ENCODE measurements at regions not wholly inside any gene's neighbourhood (a gene's known extent, or its start where the extent isn't known, plus 50 kb on each side); places are given as distances from the start of the nearest gene placed in this dataset.

DNA sequence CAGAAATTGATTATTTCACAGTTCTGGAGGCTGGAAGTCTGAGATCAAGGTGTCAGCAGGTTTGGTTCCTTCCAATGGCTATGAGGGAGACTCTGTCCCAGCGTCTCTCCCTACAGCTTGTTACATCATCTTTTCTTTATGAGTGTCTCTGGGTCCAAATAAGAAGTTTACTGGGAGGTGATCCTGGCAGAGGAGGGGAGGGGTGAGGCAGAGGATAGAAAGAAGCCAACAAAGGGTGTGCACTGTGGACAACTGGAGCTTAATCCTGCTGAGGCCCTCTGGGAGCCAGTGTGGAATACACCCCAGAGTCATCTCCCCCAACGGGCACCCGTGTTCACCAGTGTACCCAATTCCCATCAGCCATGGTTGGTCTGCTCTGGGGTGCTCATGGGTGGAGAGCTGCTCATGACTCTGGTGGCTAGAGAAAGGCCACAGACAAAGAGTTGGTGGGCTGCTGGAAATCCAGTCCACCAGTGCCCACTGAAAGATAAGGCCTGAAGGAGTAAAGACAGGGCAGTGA lies 57.5 kb upstream of the CTLA4 start:
- Mint-ChIP-seq H3K27ac (ENCODE audit: unreplicated experiment) (peak overlapping the region; percentile 98), H3K4me3 (ENCODE audit: low read depth, unreplicated experiment) (no peak overlapping the region), H3K27me3 (ENCODE audit: unreplicated experiment) (no peaks in the 10 kb centered on the region), H3K9me3 (ENCODE audit: low read depth, unreplicated experiment) (peaks cover 2% of the 10 kb centered on the region), H3K36me3 (ENCODE audit: insufficient read depth, unreplicated experiment) (peaks cover 36% of the 10 kb centered on the region), H3K4me1 (ENCODE audit: low read depth, unreplicated experiment) (peaks cover 95% of the 10 kb centered on the region)
- CTCF ChIA-PET: no interaction called here
- DNase-seq: no peak
- intact Hi-C loops (cut with micrococcal nuclease; ENCODE audit: unreplicated experiment): loop anchor here (5.0 to 10.0 kb wide), 2 partner anchors 278 to 1225 kb away; no protein-coding TSS in a partner anchor
- BruUV-seq (replicated peaks): no TSS peak
- TF ChIP-seq, protein P1, sequence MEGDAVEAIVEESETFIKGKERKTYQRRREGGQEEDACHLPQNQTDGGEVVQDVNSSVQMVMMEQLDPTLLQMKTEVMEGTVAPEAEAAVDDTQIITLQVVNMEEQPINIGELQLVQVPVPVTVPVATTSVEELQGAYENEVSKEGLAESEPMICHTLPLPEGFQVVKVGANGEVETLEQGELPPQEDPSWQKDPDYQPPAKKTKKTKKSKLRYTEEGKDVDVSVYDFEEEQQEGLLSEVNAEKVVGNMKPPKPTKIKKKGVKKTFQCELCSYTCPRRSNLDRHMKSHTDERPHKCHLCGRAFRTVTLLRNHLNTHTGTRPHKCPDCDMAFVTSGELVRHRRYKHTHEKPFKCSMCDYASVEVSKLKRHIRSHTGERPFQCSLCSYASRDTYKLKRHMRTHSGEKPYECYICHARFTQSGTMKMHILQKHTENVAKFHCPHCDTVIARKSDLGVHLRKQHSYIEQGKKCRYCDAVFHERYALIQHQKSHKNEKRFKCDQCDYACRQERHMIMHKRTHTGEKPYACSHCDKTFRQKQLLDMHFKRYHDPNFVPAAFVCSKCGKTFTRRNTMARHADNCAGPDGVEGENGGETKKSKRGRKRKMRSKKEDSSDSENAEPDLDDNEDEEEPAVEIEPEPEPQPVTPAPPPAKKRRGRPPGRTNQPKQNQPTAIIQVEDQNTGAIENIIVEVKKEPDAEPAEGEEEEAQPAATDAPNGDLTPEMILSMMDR (IDR thresholded peaks at IDR 0.05; ENCODE audit: unreplicated experiment): no peak

DNA sequence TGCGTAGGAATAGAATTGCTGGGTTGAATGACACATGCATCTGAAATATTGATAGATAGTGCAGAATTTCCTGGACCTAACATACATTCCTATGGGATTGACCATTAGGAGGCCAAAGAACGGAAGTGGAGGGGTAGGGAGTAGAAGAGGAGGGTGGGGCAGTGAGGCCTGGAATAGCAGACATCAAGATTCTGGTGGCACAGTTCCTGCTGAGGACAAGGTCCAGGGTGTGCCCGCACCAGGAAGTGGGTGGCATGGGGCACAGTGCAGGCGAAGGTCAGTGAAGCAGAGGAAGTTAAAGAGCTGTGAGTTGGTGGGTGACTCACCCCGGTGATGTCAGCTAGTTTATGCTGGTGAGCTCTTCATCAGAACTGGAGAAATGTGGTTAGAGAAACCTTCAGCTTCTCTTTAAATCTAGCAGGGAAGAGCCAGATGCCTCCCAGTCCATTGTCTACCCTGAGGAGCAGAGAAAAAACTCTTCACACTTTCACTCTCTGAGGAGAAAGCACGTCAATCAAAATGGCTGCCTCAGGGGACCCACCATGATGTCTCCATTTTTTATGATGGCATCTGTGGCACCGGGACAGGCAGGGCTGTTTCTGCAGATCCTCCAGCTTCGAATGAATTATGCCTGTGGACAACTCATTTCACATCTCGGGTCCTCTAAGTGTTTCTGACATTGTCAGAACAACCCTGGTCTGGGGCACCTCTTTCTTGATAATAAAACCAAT lies 55.9 kb upstream of the CTLA4 start:
- intact Hi-C loops (cut with micrococcal nuclease; ENCODE audit: unreplicated experiment): loop anchor here (1.0 to 10.0 kb wide), 3 partner anchors 126 to 1227 kb away; no protein-coding TSS in a partner anchor
- Mint-ChIP-seq H3K27me3 (ENCODE audit: unreplicated experiment) (no peaks in the 10 kb centered on the region), H3K4me1 (ENCODE audit: low read depth, unreplicated experiment) (peaks cover 98% of the 10 kb centered on the region), H3K27ac (ENCODE audit: unreplicated experiment) (peak overlapping the region; percentile 98), H3K36me3 (ENCODE audit: insufficient read depth, unreplicated experiment) (peaks cover 30% of the 10 kb centered on the region), H3K4me3 (ENCODE audit: low read depth, unreplicated experiment) (peak overlapping the region; percentile 33), H3K9me3 (ENCODE audit: low read depth, unreplicated experiment) (peaks cover 2% of the 10 kb centered on the region)
- DNase-seq: peak; percentile 96
- BruUV-seq (replicated peaks): TSS peak; percentile 94
- TF ChIP-seq, protein P1 (IDR thresholded peaks at IDR 0.05; ENCODE audit: unreplicated experiment): no peak
- CTCF ChIA-PET: interaction anchor here (0.5 to 1.3 kb wide), 11 partner anchors 52 to 573 kb away, joined by 3 to 8 read pairs (median 3); partner anchors contain the start of gene CYP20A1

DNA sequence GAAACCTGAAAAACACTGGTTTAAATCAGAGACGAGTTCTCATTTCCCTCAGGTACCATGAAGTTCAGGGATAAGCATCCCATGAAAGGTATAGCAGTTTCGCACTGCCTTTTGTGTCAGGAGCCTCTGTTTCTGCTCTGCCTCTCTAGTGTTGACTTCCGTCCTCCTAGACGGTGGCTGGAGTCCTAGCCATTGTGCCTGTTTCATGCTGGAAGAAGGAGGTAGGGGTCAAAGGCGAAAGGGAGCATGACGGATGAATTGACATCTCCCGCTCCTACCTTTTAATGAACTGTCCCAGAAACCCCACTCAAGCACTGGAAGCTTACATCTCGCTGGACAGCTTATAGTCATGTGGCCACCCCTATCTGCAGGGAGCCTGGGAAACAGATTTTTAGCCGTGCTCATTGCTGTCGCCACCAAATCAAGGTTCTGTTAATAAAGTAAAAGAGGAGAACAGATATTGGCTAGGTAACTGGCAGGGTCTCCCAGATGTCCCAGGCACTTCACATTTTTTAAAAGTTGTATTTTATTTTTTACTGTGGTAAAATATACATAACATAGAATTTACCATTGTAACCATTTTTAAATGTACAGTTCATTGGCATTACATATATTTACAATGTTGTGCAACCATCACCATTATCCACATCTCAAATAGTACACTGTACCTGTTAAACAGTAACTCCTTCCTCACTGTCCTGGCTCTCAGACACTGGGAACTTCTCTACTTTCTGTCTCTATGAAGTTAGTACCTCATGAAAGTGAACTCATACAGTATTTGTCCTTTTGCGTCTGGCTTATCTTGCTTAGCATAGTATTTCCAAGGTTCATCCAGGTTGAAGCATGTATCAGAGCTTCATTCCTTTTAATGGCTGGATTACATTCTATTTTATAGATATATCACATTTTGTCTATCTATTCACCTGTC lies 55.0 kb upstream of the CTLA4 start:
- TF ChIP-seq, protein P1 (IDR thresholded peaks at IDR 0.05; ENCODE audit: unreplicated experiment): no peak
- DNase-seq: no peak
- Mint-ChIP-seq H3K36me3 (ENCODE audit: insufficient read depth, unreplicated experiment) (peaks cover 24% of the 10 kb centered on the region), H3K4me3 (ENCODE audit: low read depth, unreplicated experiment) (no peak overlapping the region), H3K4me1 (ENCODE audit: low read depth, unreplicated experiment) (peaks cover 89% of the 10 kb centered on the region), H3K27ac (ENCODE audit: unreplicated experiment) (peak overlapping the region; percentile 98), H3K27me3 (ENCODE audit: unreplicated experiment) (no peaks in the 10 kb centered on the region), H3K9me3 (ENCODE audit: low read depth, unreplicated experiment) (no peaks in the 10 kb centered on the region)
- BruUV-seq (replicated peaks): no TSS peak
- intact Hi-C loops (cut with micrococcal nuclease; ENCODE audit: unreplicated experiment): loop anchor here (5.0 to 10.0 kb wide), 2 partner anchors 280 to 1228 kb away; no protein-coding TSS in a partner anchor
- CTCF ChIA-PET: interaction anchor here (0.8 to 1.3 kb wide), 4 partner anchors 12 to 299 kb away, joined by 3 to 4 read pairs (median 3); no protein-coding TSS in a partner anchor

DNA sequence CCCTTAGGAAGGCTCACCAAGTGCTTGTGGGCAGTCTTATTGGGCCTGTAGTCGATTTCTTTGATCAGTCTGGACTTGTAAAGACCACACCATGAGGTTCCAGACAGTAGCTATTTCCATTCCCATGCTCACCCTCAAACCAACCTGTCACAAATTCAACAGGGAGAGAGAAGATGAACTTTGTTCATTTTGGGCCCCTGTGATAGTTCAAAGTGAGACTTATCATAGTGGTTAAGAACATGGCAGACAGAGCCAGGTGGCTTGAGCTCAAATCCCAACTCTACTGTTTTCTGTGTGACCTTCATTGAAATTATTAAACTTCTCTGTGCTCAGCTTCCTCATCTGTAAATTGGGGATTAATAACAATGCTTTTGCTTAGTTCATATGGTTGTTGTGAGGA lies 53.9 kb upstream of the CTLA4 start:
- intact Hi-C loops (cut with micrococcal nuclease; ENCODE audit: unreplicated experiment): loop anchor here (2.0 to 10.0 kb wide), 5 partner anchors 157 to 1229 kb away; no protein-coding TSS in a partner anchor
- CTCF ChIA-PET: interaction anchor here (0.6 to 2.7 kb wide), 4 partner anchors 10 to 166 kb away, joined by 3 to 10 read pairs (median 4); no protein-coding TSS in a partner anchor
- peak overlapping the region; percentile 98 for H3K27ac Mint-ChIP-seq (ENCODE audit: unreplicated experiment)
- TF ChIP-seq, protein P1 (IDR thresholded peaks at IDR 0.05; ENCODE audit: unreplicated experiment): no peak
- no peak for DNase-seq
- no peaks in the 10 kb centered on the region for H3K9me3 Mint-ChIP-seq (ENCODE audit: low read depth, unreplicated experiment)
- peaks cover 19% of the 10 kb centered on the region for H3K36me3 Mint-ChIP-seq (ENCODE audit: insufficient read depth, unreplicated experiment)
- H3K4me3 Mint-ChIP-seq (ENCODE audit: low read depth, unreplicated experiment): no peak overlapping the region
- no peaks in the 10 kb centered on the region for H3K27me3 Mint-ChIP-seq (ENCODE audit: unreplicated experiment)
- no TSS peak for BruUV-seq (replicated peaks)
- H3K4me1 Mint-ChIP-seq (ENCODE audit: low read depth, unreplicated experiment): peaks cover 78% of the 10 kb centered on the region
